NCI-H1417 treated with DMSO at 0.1 percent for 48 hours (cell line): ENCODE measurements at regions not wholly inside any gene's neighbourhood (a gene's known extent, or its start where the extent isn't known, plus 50 kb on each side); places are given as distances from the start of the nearest gene placed in this dataset.
"Not testable (repeated sequence)": the region's sequence is repeated elsewhere in the genome, so short reads cannot be mapped to it uniquely, and the experiment has no call there.

ENCODE experiments used
- DNase-seq: peaks from one replicate; lab custom pipeline; 2025; lab: John Stamatoyannopoulos, UW

DNA sequence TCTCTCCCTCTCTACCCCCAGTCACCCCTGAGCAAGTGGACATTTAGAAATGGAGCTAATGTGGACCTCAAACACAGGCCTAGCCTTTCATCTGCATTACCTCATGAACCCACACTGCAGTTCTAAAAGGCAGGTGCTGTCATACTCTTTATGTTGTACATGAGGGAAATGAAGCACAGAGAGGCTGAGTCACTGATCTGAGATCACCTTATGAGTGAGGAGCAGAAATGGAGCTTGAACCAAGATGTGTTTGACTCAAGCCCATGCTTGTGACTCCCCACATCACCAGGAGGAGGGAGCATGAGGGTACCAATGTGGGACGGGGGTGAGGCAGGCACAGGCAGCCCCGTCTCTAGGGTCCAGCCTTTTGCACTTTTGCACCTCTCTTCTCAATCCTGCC lies 702.8 kb downstream of the PTPRU start:
- DNase-seq, result no peak

DNA sequence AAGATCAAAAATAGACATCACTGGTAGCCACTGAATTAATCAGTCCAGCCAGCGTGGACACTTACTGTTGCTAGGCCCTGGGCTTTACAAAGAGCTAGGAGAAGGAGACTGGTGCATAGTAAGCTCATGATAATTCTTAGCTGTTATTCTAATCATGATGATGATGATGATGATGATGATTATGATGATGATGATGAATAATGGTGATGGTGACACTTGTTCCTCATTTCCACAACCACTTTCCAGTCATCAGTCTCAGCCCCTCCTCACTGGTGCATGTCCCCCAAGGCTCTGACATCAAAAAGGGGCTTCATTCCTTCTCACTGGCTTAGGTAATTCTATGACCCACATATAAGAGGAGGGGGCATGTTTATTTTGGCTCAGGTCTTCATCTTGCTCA lies 701.0 kb downstream of the PTPRU start:
- DNase-seq, result no peak

DNA sequence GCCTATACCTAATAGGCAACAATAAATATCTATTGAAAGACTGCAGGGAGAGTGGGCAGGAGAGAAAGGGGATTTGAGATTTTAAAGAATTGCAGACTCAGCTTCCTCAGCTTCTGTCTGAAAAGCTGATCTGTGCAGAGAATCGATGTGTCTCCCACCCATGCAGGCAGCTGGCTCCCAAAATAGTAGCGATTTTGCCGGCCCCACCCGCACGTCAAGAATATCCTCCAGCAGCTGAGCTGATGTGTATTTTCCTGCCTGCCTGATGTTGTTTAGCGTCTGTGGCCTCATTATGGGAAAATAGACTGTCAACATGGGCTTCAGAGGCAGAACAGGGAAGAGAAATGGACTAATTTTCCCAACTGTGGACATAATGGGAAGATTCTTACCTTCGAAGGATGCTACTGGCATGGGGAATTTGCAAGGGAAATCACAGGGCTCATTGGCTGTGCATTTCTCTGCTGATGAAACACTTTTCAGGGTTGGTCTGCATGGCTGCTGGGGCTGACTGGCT lies 699.8 kb downstream of the PTPRU start:
- DNase-seq, result no peak

DNA sequence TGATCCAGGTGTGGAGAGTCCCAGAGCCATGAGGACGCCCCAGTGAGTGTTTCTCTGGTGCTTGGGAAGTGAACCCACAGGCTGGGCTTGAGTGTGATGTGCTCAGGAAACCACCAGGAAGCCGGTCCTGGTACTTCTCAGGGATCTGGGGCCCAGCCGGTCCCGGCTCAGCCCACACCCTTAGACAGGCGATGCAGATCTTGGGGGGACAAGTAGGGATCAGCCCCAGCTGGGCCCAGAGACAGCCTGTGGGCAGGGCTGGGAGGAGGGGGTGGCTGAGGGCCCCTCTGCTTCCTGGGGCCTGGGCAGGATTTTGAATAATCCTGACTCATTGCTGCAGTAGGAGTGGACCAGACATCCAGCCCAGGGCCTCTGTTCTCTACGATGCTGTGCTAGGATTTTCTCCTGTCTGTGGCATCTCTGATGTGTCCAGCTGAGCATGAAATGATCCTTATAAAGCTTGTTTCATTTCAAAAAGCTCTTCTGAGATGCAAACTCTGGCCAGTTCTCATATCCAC lies 698.0 kb downstream of the PTPRU start:
- no peak for DNase-seq

DNA sequence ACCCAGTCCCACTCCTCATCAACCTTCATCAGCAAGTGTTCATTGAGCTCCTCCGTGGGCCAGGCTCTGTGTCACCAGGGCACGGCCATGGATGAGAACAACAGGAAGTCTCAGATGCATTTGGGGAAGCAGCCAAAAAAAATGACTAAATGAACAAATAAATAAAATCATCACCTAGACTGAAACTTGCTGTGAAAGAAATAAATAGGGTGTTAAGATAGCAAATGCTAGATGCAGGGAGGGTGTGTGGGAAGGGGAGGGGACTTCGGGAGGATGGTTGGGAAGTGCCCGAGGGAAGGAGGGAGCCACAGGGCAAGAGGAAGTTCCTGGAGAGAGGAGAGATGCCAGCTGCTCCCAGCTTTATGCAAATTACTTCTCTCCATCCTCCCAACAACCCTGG lies 696.7 kb downstream of the PTPRU start:
- DNase-seq, result peak; percentile 30

DNA sequence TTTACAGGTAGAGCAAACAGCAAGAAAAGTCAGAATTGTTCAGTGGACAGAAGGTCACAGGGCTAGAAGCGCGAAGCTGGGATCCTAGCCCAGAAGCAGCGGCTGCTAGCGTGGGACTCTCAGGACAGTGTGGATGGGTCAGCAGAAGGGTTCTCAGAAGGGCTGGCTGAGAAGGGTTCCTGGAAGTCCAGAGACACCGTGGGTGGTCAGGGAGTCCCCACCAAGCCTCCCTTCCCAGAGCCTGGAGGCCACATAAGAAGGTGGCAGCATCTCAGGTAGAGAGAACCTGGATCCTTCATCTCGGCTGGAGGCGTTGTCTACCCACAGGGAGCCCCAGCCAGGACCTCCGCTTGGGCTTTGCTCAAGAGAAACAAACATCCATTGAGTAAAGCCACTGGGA lies 696.3 kb downstream of the PTPRU start:
- DNase-seq, result no peak

DNA sequence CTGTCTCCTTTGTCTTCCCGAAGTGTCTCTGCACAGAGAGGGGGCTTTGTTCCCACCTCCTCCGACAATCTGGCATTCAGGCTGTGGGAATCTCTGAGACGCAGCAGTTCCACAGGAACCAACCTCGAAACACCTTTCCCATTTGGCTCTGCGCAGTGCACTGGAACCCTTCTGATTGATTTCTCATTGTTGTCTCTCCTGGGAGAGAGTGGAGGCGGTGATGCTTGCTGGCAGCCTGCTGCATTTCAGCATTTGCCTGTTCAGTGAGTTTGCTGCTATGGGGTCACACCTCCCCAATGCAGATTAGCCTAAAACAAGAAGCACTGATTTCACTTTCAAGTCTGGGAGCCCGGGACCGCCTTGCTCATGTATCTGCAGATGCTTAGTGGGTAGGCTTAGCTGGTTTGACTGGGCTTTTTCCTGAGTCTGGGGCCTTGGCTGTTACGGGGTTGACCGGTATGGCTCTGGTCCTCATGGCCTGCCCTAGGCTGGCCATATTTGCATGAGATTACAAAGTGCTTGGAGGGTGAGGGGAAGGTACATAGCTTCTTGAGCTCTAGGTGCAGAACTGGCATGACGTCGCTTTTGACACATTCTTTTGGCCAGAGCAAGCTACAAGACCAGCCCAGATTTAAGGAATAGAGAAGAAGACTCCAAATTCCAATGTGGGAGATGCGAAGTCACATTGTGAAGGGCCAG lies 695.3 kb downstream of the PTPRU start:
- no peak for DNase-seq

DNA sequence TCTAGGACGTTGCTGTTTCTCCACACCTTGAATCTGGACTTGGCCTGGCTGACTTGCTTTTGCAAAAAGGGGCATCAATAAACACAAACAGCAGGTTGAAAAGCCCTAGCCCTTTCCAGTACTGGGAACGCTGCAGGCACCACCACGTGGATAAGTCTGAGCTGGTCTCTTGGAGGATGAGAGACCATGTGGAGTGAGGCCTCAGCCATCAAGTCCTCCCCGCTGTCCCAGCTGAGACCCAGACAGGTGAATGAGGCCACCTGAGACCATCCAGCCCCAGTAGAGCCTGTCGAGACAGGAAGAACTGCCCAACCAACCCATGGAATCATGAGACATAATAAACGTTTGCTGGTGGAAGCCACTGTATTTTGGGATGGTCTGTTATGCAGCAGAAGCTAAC lies 688.7 kb downstream of the PTPRU start:
- no peak for DNase-seq

DNA sequence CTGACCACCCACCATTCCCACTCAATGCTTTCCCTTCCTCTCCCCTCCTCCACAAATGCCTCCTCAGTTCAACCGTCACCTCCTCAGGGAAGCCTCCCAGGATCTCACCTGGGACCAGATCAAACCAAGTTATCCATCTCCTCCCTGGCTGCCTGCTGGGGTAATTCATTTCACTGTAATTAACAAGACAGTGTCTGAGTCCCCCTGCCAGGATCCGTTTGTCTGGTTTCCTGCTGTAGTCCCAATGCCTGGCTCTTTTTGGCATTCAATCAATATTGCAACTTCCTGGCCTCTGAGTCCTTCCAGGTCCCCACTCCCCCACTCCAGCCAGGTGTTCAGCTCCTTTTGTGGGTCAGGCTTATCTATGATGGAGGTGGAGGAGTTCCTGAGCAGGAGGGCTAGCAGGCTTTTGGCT lies 687.7 kb downstream of the PTPRU start:
- DNase-seq, result no peak

DNA sequence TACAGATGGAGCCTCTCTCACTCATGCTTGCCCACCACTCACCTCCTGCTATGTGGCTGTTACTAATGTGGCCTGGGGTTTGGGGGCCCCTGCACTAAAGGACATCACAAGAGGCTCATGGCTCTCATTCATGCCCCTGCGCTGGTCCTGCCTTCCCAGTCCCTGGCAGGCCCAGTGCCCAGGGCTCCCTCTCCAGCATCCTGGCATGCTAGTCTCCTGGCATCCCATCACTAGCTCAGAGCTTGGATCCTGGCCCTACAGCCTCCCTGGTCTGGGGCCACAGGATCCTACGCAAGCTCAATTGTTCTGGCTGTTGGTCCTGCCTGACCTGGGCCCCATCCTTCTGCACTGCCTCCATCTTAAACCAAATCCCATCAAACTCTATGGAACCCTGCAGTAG lies 685.4 kb downstream of the PTPRU start:
- DNase-seq, result no peak

DNA sequence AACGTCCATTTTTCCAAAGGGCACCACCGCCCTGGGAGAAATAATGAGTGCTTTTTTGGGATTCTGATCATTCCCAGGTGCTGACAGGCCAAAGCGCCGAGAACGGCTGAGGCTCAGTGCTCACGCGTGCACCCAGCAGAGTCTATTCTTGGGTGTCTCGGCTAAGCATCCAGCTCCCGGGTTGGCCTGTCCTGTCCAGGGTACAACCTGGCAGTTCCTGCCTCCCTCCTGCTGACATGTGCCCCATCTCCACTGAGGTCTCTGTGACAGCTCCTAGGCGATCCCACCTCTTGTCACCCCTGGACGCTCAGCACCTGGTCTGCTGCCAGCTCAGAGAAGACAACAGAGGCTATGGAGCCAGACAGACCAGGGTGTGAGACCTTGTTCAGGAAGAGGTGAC lies 684.5 kb downstream of the PTPRU start:
- DNase-seq, result no peak

DNA sequence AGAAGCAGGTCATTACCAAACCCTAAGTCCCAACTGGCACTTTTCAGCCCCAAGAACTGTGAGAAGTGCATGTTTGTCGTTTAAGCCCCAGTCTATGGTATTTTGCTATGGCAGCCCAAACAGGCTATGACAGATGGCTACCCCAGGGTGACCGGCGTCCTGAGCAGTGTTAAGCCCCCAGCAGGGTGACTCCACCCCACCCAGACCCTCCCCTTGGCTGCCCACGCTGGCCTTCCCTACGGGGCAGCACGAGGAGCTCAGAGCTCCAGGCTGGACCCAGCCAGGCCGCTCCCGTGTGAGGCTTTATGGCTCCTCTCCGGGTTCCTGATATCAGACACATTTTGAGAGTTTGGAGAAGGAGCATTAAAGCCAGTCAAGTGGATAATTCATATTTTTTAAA lies 684.0 kb downstream of the PTPRU start:
- DNase-seq, result no peak

DNA sequence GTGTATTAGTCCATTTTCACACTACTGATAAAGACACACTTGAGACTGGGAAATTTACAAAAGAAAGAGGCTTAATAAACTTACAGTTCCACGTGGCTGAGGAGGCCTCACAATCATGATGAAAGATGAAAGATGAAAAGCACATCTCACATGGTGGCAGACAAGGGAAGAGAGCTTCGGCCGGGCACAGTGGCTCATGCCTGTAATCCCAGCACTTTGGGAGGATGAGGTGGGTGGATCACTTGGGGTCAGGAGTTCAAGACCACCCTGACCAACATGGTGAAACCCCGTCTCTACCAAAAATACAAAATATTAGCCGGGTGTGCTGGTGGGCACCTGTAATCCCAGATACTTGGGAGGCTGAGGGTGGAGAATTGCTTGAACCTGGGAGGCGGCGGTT lies 682.7 kb downstream of the PTPRU start:
- DNase-seq, result not testable (repeated sequence)

DNA sequence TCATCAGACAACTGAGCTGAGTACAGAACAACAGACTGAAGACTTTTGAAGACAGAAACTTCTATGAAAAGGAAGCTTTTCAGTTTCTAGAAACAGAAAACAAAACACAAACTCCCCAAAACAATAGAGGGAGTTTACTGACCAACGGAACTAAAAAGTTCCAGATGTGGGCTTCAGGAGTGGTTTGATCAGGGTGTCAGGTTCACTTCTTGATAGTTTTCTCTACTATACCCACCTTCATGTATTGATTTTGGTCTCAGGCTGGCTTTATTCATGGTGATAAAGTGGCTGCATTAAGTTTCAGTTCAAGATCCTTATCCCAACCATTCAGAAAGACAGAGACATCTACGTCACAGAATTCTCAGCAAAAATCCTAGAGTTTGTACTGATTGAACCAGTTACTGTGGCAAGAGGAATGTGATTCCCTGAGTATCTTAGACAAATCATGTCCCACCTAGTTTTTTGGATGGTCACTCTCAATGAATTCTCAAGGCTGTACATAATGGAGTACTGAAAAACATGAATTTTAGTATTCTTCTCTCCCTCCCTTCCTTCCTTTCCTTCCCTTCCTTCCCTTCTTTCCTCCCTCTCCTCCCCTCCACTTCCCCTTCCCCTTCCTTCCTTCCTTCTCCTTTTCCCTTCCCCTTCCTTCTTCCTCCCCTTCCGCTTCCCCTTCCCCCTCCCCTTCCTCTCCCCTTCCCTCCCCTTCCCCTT lies 680.5 kb downstream of the PTPRU start:
- no peak for DNase-seq

DNA sequence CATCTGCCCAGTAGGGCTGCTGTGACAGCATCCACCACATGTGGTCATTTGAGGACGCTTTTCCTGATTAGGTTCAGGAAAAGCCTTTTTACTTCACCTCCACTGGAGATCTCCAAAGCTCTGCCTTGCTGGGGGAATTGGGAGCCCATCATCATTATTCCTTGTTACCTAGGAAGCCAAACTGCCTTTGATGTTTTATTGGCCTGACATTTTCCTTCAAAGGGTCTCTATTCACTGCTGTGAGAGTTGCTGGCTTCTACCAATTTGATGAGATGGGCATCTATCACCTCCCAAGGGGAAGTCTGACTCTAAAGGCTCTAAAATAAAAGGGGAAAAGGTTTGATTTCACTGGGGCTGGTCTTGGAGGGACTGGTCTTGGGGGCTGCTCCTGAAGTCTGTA lies 678.6 kb downstream of the PTPRU start:
- no peak for DNase-seq

DNA sequence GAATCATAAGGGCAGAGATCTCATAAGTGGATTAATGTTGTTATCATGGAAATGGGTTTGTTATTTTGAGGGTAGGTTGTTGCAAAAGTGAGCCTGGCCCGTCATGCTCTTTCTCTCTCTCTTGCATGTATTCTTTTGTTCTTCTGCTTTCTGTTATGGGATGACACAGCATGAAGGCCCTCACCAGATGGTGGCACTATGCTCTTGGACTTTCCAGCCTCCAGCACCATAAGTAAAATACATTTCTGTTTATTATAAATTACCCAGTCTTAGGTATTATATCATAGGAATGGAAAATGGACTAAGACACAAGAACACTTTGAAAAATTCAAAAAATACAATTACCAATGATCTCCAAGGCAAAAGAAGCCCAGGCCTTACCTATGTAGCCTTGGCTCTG lies 676.1 kb downstream of the PTPRU start:
- no peak for DNase-seq

DNA sequence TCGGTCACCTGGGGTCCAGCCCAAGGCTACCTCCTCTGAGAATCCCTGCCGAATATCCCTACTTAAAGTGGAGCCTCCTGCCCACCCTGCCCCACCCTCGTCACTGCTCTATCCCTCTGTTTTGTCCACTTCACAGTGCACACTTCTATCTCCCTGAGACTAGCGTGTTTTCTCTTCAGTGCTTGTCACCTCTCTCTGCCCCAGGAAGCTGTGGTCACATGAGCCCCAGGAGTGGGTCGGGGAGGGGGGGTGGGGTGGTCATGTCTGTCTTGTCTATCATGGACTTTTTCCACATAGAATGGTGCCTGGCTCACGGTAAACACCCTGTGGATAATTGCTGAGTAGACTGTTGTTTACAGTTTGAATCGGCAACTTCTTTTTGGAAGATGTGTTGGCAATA lies 673.6 kb downstream of the PTPRU start:
- DNase-seq, result no peak

DNA sequence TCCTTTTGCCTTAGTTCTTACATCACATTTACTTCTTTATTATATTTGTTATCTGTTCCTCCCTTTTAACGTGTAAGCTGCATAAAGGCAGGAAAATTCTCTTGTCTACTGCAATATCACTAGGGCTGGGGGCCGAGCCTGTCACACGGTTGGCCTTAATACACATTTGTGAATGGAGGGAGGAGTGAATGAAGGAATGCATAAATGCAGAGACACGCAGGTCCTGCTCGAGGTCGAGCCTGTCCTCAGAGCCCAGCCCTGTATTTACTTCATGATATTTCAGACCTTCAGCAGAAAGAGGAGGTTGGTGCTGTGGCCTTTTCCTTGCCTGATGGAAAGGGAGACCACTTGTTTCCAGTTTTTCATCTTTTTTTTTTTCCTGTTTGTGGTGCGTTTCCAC lies 671.3 kb downstream of the PTPRU start:
- no peak for DNase-seq

DNA sequence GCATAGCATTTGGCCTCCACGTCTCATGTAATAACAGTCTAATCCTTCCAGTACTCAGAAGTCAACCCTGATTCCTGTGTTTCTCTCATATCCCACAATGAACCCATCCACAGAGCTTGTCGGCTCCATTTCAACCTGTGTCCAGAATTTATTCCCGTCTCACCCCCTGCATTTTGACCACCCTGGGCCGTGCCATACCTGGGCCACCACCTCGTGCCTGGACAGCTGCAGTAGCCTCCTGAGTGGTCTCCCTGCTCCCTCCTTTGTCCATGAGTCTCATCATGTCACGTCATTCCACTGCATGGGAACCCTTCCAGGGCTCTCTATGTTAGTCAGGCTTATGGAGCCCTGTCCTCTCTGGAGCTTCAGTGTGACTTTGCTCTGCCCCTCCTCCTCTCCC lies 670.6 kb downstream of the PTPRU start:
- DNase-seq, result no peak

DNA sequence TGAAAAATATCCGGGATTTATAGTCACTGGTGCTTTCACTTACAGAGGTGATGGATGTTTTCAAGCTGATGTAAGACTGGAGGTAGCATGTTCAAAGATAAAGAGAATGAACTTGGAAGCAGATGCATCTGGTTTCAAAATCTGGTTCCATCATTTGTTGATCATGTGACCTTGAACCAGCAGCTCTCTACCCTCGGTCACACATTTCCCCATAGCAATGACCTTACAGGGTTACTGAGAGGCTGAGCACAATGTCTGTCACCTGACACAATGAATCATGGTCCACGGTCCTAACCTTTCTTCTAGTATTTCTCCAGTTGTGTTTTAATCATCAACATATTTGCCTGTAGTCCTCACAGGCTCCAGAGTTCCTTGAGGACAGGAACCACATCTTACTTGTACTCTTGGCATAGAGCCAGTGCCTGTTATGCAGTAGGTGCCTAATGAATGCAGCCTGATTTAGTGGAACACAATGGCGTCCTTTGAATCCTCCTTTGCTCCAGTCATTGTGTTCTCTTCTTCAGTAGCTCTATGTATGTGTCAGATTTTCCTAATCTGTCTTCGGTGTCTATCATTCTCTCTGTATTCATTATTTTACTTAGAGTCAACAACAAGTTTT lies 667.3 kb downstream of the PTPRU start:
- no peak for DNase-seq

DNA sequence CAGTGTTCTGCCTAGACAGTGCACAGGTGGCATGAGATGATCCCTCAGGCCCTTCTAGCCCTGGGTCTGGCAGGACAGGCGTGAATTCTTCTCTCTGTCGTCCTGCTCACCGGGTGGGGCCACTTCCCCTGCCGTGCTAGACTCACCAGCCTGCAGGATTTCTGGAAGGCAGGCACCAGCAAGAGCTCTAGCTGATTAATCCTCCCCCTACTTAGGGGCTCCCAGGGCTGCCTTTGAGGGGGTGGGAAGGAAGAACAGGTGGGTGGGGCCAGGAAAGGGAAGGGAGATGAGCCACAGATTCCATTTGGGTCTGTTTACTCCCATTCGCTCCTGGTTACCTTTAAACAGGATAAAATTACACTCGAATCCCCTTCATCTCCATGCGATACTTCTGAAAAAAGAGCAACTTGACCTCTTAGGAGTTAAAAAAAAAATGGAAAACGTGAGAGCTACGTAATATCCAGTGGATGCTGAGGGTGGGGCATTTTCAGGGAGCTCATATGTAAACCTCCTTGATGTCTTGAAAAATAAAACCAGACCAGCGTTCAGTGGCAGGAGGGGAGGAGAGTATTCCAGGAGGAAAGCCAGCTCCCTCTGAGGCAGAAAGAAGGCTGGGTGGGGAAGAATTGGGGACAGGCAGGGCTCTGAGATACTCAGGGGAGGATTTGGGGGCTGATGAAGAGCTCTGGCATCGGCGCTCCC lies 665.5 kb downstream of the PTPRU start:
- DNase-seq, result no peak

DNA sequence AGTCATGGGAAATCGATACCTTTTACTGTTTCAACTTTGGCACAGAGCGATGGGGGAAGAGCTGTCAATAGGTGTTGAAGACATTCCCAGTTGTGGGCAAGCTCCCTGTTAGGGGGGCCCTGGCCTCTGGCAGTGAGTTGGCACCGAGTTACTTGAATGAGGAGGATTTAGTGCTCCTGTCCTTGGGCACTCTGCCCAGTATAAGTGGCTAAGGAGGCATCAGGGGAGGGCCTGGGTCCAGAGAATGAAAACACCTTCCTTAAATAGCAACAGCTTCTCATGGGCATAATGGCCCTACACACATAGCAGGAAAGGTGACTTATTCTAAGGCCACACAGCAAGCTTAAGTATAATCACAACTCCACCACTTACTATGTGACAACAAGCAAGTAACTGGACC lies 664.4 kb downstream of the PTPRU start:
- DNase-seq, result no peak
